SJSA1 (cell line): ENCODE measurements at regions not wholly inside any gene's neighbourhood (a gene's known extent, or its start where the extent isn't known, plus 50 kb on each side); places are given as distances from the start of the nearest gene placed in this dataset.
A peak's percentile ranks its signal among the peaks of the same experiment; 100 is the strongest.

Experiments used
- DNase-seq, 2 experiments: peaks; one replicate each; pipeline ENCODE4 v3.0.0-alpha.2; 2015 to 2020; ENCODE audit warnings: low spot score in 2 of 2, low read depth in 1 of 2
- H3K27ac ChIP-seq: fragments of 250-450 bp; sonication (Bioruptor Pico); 2 replicates; pipeline ENCODE4 v1.5.1; 2020; ENCODE audit warnings: mild to moderate bottlenecking, moderate library complexity
- H3K27me3 ChIP-seq: fragments of 250-450 bp; sonication (Bioruptor Pico); replicated peaks from 2 replicates; pipeline ENCODE4 v1.5.1; 2020; ENCODE audit warnings: mild to moderate bottlenecking, moderate library complexity
- H3K36me3 ChIP-seq: fragments of 250-450 bp; sonication (Bioruptor Pico); 2 replicates; pipeline ENCODE4 v1.5.1; 2020; ENCODE audit warnings: mild to moderate bottlenecking
- H3K4me1 ChIP-seq: fragments of 250-450 bp; sonication (Bioruptor Pico); replicated peaks from 2 replicates; pipeline ENCODE4 v1.6.1; 2021; ENCODE audit warnings: mild to moderate bottlenecking
- H3K4me3 ChIP-seq: fragments of 250-450 bp; sonication (Bioruptor Pico); 2 replicates; pipeline ENCODE4 v1.5.1; 2020; ENCODE audit warnings: mild to moderate bottlenecking
- H3K9me3 ChIP-seq: fragments of 250-450 bp; sonication (Bioruptor Pico); replicated peaks from 2 replicates; pipeline ENCODE4 v1.5.1; 2020; ENCODE audit warnings: mild to moderate bottlenecking

GRCh38 chr6:30396833-30397479 lies 52.0 kb downstream of the RPP21 start:
- Histone ChIP-seq H3K36me3 (no peaks in the 10 kb centered on the region), H3K4me3 (no peak overlapping the region), H3K9me3 (no peaks in the 10 kb centered on the region), H3K27ac (no peak overlapping the region), H3K27me3 (peaks cover 35% of the 10 kb centered on the region), H3K4me1 (no peaks in the 10 kb centered on the region)
- DNase-seq = peak; percentile 63 to 86

GRCh38 chr6:30397697-30398096 lies 52.7 kb downstream of the RPP21 start:
- Histone ChIP-seq H3K27me3 (peaks cover 28% of the 10 kb centered on the region), H3K36me3 (no peaks in the 10 kb centered on the region), H3K4me1 (no peaks in the 10 kb centered on the region), H3K4me3 (no peak overlapping the region), H3K9me3 (no peaks in the 10 kb centered on the region), H3K27ac (no peak overlapping the region)
- DNase-seq = no peak

GRCh38 chr6:30399390-30400058 lies 54.6 kb downstream of the RPP21 start:
- no peak overlapping the region for H3K27ac ChIP-seq
- H3K4me1 ChIP-seq = no peaks in the 10 kb centered on the region
- no peak overlapping the region for H3K4me3 ChIP-seq
- DNase-seq = no peak
- H3K27me3 ChIP-seq = peaks cover 33% of the 10 kb centered on the region
- H3K36me3 ChIP-seq = no peaks in the 10 kb centered on the region
- no peaks in the 10 kb centered on the region for H3K9me3 ChIP-seq

DNA sequence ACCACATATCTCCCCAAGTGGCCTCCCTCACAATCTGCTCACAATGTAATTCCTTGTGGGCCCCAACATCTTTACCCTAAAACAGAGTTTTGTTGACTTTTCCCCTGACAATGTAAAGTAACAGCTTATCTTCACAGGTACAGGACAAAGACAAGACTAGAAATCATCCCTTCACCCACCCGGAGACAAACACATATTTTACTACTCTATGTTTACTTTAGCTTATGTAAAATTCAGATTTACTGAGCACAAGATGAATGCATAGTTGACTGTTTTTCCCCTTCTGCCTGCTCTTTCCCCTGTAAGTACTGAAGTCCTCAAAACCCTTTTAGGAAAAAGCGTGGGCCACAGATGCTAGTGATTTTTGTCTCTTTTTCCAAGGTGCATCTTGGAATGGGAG lies 61.0 kb downstream of the RPP21 start:
- Histone ChIP-seq H3K9me3 (no peaks in the 10 kb centered on the region), H3K4me1 (no peaks in the 10 kb centered on the region)
- DNase-seq = no peak

GRCh38 chr6:30409184-30409583 lies 64.2 kb downstream of the RPP21 start:
- DNase-seq = no peak
- H3K9me3 ChIP-seq = no peaks in the 10 kb centered on the region
- no peaks in the 10 kb centered on the region for H3K36me3 ChIP-seq
- H3K4me1 ChIP-seq = no peaks in the 10 kb centered on the region
- no peak overlapping the region for H3K27ac ChIP-seq
- peaks cover 51% of the 10 kb centered on the region for H3K27me3 ChIP-seq
- H3K4me3 ChIP-seq = no peak overlapping the region

More for the DNA sequence above, 61.0 kb downstream of the RPP21 start:
- Histone ChIP-seq H3K27ac (no peak overlapping the region), H3K4me3 (no peak overlapping the region), H3K36me3 (no peaks in the 10 kb centered on the region), H3K27me3 (peaks cover 41% of the 10 kb centered on the region)

DNA sequence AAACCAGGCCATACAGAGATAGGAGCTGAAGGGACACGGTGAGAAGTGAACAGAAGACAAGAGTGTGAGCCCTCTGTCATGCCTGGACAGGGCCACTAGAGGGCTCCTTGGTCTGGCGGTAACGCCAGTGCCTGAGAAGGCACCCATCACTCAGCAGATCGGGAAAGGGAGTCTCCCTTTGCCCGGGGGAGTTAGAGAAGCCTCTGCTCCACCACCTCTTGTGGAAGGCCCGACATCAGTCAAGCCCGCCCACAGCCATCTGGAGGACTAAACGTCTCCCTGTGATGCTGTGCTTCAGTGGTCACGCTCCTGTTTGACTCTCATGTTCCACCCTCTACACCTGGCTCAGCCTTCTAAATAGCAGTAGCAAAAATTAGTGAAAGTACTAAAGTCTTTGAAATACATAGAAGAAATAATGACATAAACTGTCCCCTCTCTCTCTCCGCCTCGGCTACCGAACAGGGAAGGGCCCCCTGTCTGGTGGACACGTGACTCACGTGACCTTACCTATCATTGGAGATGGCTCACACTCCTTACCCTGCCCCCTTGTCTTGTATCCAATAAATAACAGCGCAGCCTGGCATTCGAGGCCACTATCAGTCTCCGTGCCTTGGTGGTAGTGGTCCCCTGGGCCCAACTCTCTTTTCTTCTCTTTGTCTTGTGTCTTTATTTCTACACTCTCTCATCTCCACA lies 66.7 kb downstream of the RPP21 start:
- peak; percentile 42 to 62 for DNase-seq
- H3K27me3 ChIP-seq = peaks cover 44% of the 10 kb centered on the region
- no peaks in the 10 kb centered on the region for H3K9me3 ChIP-seq
- H3K4me1 ChIP-seq = no peaks in the 10 kb centered on the region
- no peak overlapping the region for H3K4me3 ChIP-seq
- no peak overlapping the region for H3K27ac ChIP-seq
- H3K36me3 ChIP-seq = no peaks in the 10 kb centered on the region

DNA sequence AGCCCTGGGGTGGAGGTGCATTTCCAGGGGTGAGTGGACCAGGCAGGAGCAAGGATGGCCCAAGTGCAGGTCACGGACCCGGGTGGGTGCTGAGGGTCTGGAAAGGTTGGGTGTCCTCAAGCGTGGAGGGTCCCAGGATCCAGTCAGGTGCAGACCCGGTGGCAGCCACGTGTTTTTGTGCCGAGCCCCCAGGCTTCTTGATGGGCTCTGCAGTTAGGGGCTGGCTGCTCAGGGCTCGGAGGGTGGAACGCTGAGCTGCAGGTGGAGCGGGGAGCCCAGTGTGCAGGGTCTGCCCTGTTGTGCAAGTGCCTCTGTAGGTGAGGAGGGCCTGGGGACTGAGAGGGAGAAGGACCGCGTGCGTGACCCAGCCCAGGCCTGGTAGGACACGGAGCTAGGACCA lies 70.9 kb upstream of the HLA-E start:
- Histone ChIP-seq H3K4me1 (no peaks in the 10 kb centered on the region), H3K27me3 (peaks cover 53% of the 10 kb centered on the region), H3K4me3 (no peak overlapping the region), H3K27ac (no peak overlapping the region), H3K9me3 (no peaks in the 10 kb centered on the region), H3K36me3 (no peaks in the 10 kb centered on the region)
- DNase-seq = no peak

GRCh38 chr6:30424549-30424948 lies 64.8 kb upstream of the HLA-E start:
- Histone ChIP-seq H3K27me3 (peaks cover 59% of the 10 kb centered on the region), H3K27ac (no peak overlapping the region), H3K36me3 (no peaks in the 10 kb centered on the region), H3K4me1 (no peaks in the 10 kb centered on the region), H3K4me3 (no peak overlapping the region), H3K9me3 (no peaks in the 10 kb centered on the region)
- DNase-seq = no peak
